ENCODE measurements at regions not wholly inside any gene's neighbourhood (a gene's known extent, or its start where the extent isn't known, plus 50 kb on each side); places are given as distances from the start of the nearest gene placed in this dataset.

GRCh38 chr14:76930549-76930948 is 98.0 kb downstream of the IRF2BPL start:
- no peaks in the 10 kb centered on the region for H3K36me3 ChIP-seq (replicated peaks in 1 of 2; ENCODE audit: control insufficient read depth in 1 of 2, insufficient read depth in 2 of 2, low read length in 2 of 2)
- H3K4me3 ChIP-seq (replicated peaks in 1 of 3; ENCODE audit: low read depth in 2 of 3, low read length in 3 of 3): no peak overlapping the region
- peaks cover 37% of the 10 kb centered on the region for H3K4me1 Mint-ChIP-seq

DNA sequence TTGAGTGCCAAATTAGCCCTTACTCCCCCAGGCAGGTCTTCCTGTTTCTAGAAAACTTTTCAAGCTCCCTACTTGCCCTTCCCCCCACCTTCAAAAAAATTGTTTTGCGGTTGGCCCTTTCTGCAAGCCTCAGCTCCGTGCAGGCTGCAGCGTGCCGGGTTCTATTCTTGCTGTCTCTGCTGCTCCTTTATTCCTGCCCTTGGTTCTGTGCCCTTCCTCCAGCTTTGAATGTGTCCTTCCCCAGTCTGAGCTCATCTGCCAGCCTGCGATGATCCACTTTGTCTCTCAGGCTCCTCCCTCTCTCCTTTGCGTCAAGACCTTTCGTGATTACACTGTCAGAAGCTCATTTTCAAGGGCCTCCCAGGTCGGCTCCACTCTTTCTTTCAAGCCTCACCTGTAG is 98.6 kb downstream of the IRF2BPL start:
- peaks cover 0 to 6% (median 0%) of the 10 kb centered on the region in 7 donors for H3K9me3 Mint-ChIP-seq
- H2AFZ ChIP-seq (ENCODE audit: insufficient read depth, low read depth, low read length, poor library complexity, severe bottlenecking): peak overlapping the region; percentile 2
- peaks cover 37% of the 10 kb centered on the region for H3K4me1 Mint-ChIP-seq
- no peaks in the 10 kb centered on the region for H3K79me2 ChIP-seq (ENCODE audit: insufficient read depth, low read length)
- H3K27me3 ChIP-seq (ENCODE audit: control insufficient read depth in 2 of 2, insufficient read depth in 2 of 2, low read length in 2 of 2): no peaks in the 10 kb centered on the region
- DNase-seq: peak; percentile 49 to 67 (median 56)
- peak overlapping the region in 1 of 2 donors; percentile 61 for H3K4me3 Mint-ChIP-seq
- H3K27ac Mint-ChIP-seq: peak overlapping the region; percentile 61 to 85 (median 67)
- H3K9me3 ChIP-seq (replicated peaks in 1 of 2; ENCODE audit: control insufficient read depth in 1 of 2, insufficient read depth in 1 of 2, low read length in 2 of 2): no peaks in the 10 kb centered on the region
- H4K20me1 ChIP-seq (ENCODE audit: insufficient read depth, low read length): no peaks in the 10 kb centered on the region
- H3K4me3 ChIP-seq (replicated peaks in 1 of 3; ENCODE audit: low read depth in 2 of 3, low read length in 3 of 3): peak overlapping the region in 1 of 3 experiments; percentile 12
- H3K36me3 Mint-ChIP-seq: no peaks in the 10 kb centered on the region
- H3K27me3 Mint-ChIP-seq (ENCODE audit: low read depth in 3 of 3): peaks cover 5 to 17% (median 16%) of the 10 kb centered on the region in 3 donors
- TF ChIP-seq, protein P1, sequence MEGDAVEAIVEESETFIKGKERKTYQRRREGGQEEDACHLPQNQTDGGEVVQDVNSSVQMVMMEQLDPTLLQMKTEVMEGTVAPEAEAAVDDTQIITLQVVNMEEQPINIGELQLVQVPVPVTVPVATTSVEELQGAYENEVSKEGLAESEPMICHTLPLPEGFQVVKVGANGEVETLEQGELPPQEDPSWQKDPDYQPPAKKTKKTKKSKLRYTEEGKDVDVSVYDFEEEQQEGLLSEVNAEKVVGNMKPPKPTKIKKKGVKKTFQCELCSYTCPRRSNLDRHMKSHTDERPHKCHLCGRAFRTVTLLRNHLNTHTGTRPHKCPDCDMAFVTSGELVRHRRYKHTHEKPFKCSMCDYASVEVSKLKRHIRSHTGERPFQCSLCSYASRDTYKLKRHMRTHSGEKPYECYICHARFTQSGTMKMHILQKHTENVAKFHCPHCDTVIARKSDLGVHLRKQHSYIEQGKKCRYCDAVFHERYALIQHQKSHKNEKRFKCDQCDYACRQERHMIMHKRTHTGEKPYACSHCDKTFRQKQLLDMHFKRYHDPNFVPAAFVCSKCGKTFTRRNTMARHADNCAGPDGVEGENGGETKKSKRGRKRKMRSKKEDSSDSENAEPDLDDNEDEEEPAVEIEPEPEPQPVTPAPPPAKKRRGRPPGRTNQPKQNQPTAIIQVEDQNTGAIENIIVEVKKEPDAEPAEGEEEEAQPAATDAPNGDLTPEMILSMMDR (IDR thresholded peaks at IDR 0.05): no peak
- peaks cover 20 to 24% of the 10 kb centered on the region in 2 donors for H3K4me1 ChIP-seq (ENCODE audit: control insufficient read depth in 1 of 2, insufficient read depth in 2 of 2, low read length in 2 of 2)
- no peak overlapping the region for H3K9ac ChIP-seq (ENCODE audit: insufficient read depth, low read length, poor library complexity, severe bottlenecking)
- 7% methylated on average over 7 of the region's 8 CpGs for WGBS (ENCODE audit: insufficient coverage)
- H3K27ac ChIP-seq (ENCODE audit: low read depth in 1 of 2, low read length in 2 of 2): peak overlapping the region; percentile 2 to 20
- intact Hi-C loops (cut with micrococcal nuclease): no loop called here
- peak overlapping the region; percentile 33 for H3K4me2 ChIP-seq (replicated peaks; ENCODE audit: extremely low read depth, low read length, poor library complexity, severe bottlenecking)
- H3K36me3 ChIP-seq (replicated peaks in 1 of 2; ENCODE audit: control insufficient read depth in 1 of 2, insufficient read depth in 2 of 2, low read length in 2 of 2): no peaks in the 10 kb centered on the region

More at GRCh38 chr14:76930549-76930948, 98.0 kb downstream of the IRF2BPL start:
- H3K9me3 ChIP-seq (replicated peaks in 1 of 2; ENCODE audit: control insufficient read depth in 1 of 2, insufficient read depth in 1 of 2, low read length in 2 of 2): no peaks in the 10 kb centered on the region
- H3K27ac Mint-ChIP-seq: peak overlapping the region in 3 of 7 donors; percentile 22 to 75 (median 66)
- H3K27me3 ChIP-seq (ENCODE audit: control insufficient read depth in 2 of 2, insufficient read depth in 2 of 2, low read length in 2 of 2): no peaks in the 10 kb centered on the region
- TF ChIP-seq, protein P1 (IDR thresholded peaks at IDR 0.05): no peak
- intact Hi-C loops (cut with micrococcal nuclease): no loop called here
- peaks cover 5 to 17% (median 13%) of the 10 kb centered on the region in 3 donors for H3K27me3 Mint-ChIP-seq (ENCODE audit: low read depth in 3 of 3)
- H3K4me2 ChIP-seq (replicated peaks; ENCODE audit: extremely low read depth, low read length, poor library complexity, severe bottlenecking): no peak overlapping the region
- no peaks in the 10 kb centered on the region for H4K20me1 ChIP-seq (ENCODE audit: insufficient read depth, low read length)
- no peak for DNase-seq
- H3K79me2 ChIP-seq (ENCODE audit: insufficient read depth, low read length): no peaks in the 10 kb centered on the region
- no peak overlapping the region for H2AFZ ChIP-seq (ENCODE audit: insufficient read depth, low read depth, low read length, poor library complexity, severe bottlenecking)
- H3K27ac ChIP-seq (ENCODE audit: low read depth in 1 of 2, low read length in 2 of 2): no peak overlapping the region
- no peak overlapping the region for H3K4me3 Mint-ChIP-seq
- H3K9ac ChIP-seq (ENCODE audit: insufficient read depth, low read length, poor library complexity, severe bottlenecking): no peak overlapping the region
- peaks cover 0 to 6% (median 0%) of the 10 kb centered on the region in 7 donors for H3K9me3 Mint-ChIP-seq
- H3K36me3 Mint-ChIP-seq: no peaks in the 10 kb centered on the region
- WGBS (ENCODE audit: insufficient coverage): 95% methylated on average over 7 of the region's 9 CpGs
- peaks cover 20 to 24% of the 10 kb centered on the region in 2 donors for H3K4me1 ChIP-seq (ENCODE audit: control insufficient read depth in 1 of 2, insufficient read depth in 2 of 2, low read length in 2 of 2)
